Progenitor cell of endocrine pancreas (in vitro differentiated cells): ENCODE measurements at regions not wholly inside any gene's neighbourhood (a gene's known extent, or its start where the extent isn't known, plus 50 kb on each side); places are given as distances from the start of the nearest gene placed in this dataset.

Source experiments
- DNase-seq: peaks from one replicate; pipeline ENCODE4 v3.0.0; 2021; ENCODE audit warnings: low spot score; ENCODE audit not compliant: unreplicated experiment
- H3K27ac Mint-ChIP-seq: 2 replicates; pipeline ENCODE4 v1.8.0; 2021; ENCODE audit warnings: mild to moderate bottlenecking, moderate library complexity, mixed read lengths
- H3K27me3 Mint-ChIP-seq: 2 replicates; pipeline ENCODE4 v1.8.0; 2021; ENCODE audit warnings: mixed read lengths
- H3K36me3 Mint-ChIP-seq: 2 replicates; pipeline ENCODE4 v1.8.0; 2022; ENCODE audit warnings: mixed read lengths; ENCODE audit not compliant: insufficient read depth
- H3K4me1 Mint-ChIP-seq: 2 replicates; pipeline ENCODE4 v1.8.0; 2021; ENCODE audit warnings: low read depth, mixed read lengths
- H3K4me3 Mint-ChIP-seq: 2 replicates; pipeline ENCODE4 v1.8.0; 2021; ENCODE audit warnings: low read depth, mild to moderate bottlenecking, moderate library complexity, mixed read lengths
- H3K9me3 Mint-ChIP-seq: 2 replicates; pipeline ENCODE4 v1.8.0; 2021; ENCODE audit warnings: low read depth, mixed read lengths
- TF ChIP-seq, protein P1 (sequence below): fragments of 200-600 bp; sonication (generic); IDR thresholded peaks from one replicate; pipeline ENCODE4 v1.5.0; 2021; ENCODE audit warnings: antibody characterized with exemption, mild to moderate bottlenecking; ENCODE audit not compliant: unreplicated experiment

DNA sequence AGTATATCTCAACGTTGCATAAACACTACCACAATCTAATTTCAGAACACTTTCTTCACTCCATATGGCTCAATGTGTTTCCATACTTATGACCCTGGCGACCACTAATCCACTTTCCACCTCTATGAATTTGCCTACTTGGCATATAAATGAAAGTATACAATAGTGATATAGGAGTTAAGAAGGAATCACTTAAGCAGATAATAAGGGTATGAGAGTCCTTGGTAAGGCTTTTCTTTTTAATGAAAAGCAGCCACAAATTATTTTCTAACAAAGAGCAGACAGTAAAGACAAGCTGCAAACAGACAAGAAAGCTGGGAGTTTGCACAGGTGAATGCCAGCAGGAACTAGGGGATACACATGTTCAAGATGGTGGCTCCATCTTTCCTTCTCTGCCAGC lies 615.1 kb upstream of the NUDT12 start:
- no peaks in the 10 kb centered on the region for H3K27me3 Mint-ChIP-seq
- TF ChIP-seq, protein P1, sequence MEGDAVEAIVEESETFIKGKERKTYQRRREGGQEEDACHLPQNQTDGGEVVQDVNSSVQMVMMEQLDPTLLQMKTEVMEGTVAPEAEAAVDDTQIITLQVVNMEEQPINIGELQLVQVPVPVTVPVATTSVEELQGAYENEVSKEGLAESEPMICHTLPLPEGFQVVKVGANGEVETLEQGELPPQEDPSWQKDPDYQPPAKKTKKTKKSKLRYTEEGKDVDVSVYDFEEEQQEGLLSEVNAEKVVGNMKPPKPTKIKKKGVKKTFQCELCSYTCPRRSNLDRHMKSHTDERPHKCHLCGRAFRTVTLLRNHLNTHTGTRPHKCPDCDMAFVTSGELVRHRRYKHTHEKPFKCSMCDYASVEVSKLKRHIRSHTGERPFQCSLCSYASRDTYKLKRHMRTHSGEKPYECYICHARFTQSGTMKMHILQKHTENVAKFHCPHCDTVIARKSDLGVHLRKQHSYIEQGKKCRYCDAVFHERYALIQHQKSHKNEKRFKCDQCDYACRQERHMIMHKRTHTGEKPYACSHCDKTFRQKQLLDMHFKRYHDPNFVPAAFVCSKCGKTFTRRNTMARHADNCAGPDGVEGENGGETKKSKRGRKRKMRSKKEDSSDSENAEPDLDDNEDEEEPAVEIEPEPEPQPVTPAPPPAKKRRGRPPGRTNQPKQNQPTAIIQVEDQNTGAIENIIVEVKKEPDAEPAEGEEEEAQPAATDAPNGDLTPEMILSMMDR: no peak
- no peak overlapping the region for H3K4me3 Mint-ChIP-seq
- H3K9me3 Mint-ChIP-seq: peaks cover 29% of the 10 kb centered on the region
- H3K27ac Mint-ChIP-seq: no peak overlapping the region
- DNase-seq: no peak
- H3K4me1 Mint-ChIP-seq: no peaks in the 10 kb centered on the region
- peaks cover 3% of the 10 kb centered on the region for H3K36me3 Mint-ChIP-seq

DNA sequence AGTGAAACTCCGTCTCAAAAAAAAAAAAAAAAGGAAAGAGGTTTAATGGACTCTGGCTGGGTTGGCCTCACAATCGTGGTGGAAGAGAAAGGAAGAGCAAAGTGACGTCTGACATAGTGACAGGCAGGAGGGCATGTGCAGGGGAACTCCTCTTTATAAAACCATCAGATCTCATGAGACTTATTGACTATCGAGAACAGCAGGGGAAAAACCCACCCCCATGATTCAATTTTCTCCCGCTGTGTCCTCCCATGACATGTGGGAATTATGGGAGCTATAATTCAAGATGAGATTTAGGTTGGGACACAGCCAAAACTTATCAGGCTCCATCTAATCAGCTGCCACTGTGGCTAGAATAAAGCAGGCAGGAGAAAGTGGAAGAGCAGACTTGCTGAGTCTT lies 610.4 kb upstream of the NUDT12 start:
- Mint-ChIP-seq H3K9me3 (no peaks in the 10 kb centered on the region), H3K4me3 (no peak overlapping the region), H3K4me1 (no peaks in the 10 kb centered on the region), H3K27ac (no peak overlapping the region), H3K36me3 (no peaks in the 10 kb centered on the region), H3K27me3 (no peaks in the 10 kb centered on the region)
- DNase-seq: no peak
- TF ChIP-seq, protein P1: no peak

DNA sequence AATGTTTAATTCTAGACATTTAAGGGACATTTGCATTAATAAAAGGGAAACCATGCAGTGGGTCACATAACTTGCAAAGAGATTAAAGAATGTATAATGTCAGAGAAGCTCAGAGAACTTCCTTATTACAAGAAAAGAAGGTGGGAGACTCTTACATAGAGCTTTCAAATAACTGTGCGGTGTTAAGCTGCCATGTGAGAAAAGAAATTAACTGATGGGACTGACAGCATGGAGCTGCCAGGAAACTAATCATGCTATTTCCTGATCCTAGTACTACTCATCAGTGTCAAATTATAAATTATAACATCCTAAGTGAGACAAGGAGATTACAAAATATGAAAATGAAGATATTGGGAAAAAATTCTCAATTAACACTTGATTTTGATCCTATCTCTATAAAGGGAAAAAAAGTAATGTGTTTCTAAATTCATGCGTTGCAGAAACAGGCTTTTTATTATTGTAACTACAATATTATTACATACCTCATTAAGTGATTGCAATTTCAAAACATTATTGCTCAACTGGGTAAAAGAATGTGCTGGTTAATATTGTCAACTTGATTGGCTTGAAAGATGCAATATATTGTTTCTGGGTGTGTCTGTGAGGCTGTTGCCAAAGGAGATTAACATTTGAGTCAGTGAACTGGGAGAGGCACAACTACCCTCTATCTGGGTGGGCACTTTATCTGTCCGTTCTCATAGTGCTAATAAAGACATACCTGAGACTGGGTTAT lies 609.5 kb upstream of the NUDT12 start:
- no peaks in the 10 kb centered on the region for H3K9me3 Mint-ChIP-seq
- DNase-seq: no peak
- H3K4me3 Mint-ChIP-seq: no peak overlapping the region
- H3K27me3 Mint-ChIP-seq: no peaks in the 10 kb centered on the region
- H3K4me1 Mint-ChIP-seq: no peaks in the 10 kb centered on the region
- TF ChIP-seq, protein P1: no peak
- no peaks in the 10 kb centered on the region for H3K36me3 Mint-ChIP-seq
- H3K27ac Mint-ChIP-seq: no peak overlapping the region

DNA sequence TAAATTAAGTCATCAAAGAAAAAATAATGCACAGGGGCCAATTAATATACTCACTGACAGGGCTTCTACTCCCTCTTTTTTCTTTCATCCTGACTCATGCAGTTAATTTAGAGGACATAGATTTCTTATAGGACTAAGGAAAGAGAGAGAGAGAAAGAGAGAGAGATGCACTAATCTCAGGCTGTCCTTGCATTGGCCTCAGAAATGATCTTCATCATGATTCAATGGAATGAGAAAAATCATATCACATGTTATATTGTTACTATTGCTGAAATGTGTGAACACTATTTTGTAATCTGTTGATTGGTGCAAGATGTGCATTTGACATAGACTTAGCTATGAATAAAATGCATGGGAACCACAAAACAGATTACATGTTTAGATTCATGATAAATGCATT lies 608.3 kb upstream of the NUDT12 start:
- no peak overlapping the region for H3K27ac Mint-ChIP-seq
- H3K9me3 Mint-ChIP-seq: no peaks in the 10 kb centered on the region
- no peaks in the 10 kb centered on the region for H3K4me1 Mint-ChIP-seq
- TF ChIP-seq, protein P1: no peak
- H3K4me3 Mint-ChIP-seq: no peak overlapping the region
- H3K27me3 Mint-ChIP-seq: no peaks in the 10 kb centered on the region
- no peaks in the 10 kb centered on the region for H3K36me3 Mint-ChIP-seq
- no peak for DNase-seq

DNA sequence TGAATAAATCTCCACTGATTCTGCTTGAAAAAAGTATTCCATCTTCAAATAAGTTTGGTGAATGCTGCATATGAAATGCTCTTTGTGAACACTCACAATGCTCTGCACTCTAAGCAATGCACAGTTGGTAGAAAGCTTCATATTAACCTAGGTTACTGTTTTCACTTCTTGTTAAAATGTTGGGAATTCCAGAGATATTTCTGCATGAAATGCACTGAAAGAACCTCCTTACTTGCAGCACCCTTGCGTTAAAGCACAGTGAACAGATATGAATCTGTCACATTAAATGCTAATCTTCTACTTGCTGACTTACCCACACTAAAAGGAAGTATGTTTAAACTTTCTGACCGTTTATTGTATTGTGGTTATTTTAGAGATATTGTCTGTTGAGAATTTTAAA lies 584.1 kb upstream of the NUDT12 start:
- TF ChIP-seq, protein P1: no peak
- H3K4me1 Mint-ChIP-seq: peaks cover 16% of the 10 kb centered on the region
- peaks cover 6% of the 10 kb centered on the region for H3K9me3 Mint-ChIP-seq
- DNase-seq: no peak
- no peak overlapping the region for H3K4me3 Mint-ChIP-seq
- no peak overlapping the region for H3K27ac Mint-ChIP-seq
- H3K36me3 Mint-ChIP-seq: no peaks in the 10 kb centered on the region
- no peaks in the 10 kb centered on the region for H3K27me3 Mint-ChIP-seq
